A673 (cell line): ENCODE measurements at regions not wholly inside any gene's neighbourhood (a gene's known extent, or its start where the extent isn't known, plus 50 kb on each side); places are given as distances from the start of the nearest gene placed in this dataset.

ENCODE experiments used
- BruUV-seq: library from RNA; stranded (reverse); fragments of 400-500 nt; replicated peaks from 2 replicates; lab custom pipeline; 2021; lab: Mats Ljungman, UMichigan
- CTCF ChIA-PET: fragments of 300-600 bp; sonication (Branson Sonifier 250); formaldehyde crosslinking; loops from one replicate; lab custom pipeline; 2022; ENCODE audit warnings: antibody characterized with exemption; lab: Charles Lee
- POLR2A ChIA-PET: fragments of 300-600 bp; sonication (Branson Sonifier 250); formaldehyde crosslinking; loops from one replicate; lab custom pipeline; 2022; ENCODE audit warnings: antibody characterized with exemption; ENCODE audit not compliant: low non-redundant PET; lab: Charles Lee
- DNase-seq: peaks from one replicate; pipeline ENCODE4 v3.0.0-alpha.2; 2015; ENCODE audit warnings: low spot score
- H3K27ac ChIP-seq: fragments of 200-600 bp; sonication (generic); 2 replicates; pipeline ENCODE4 v1.5.1; 2016; ENCODE audit warnings: mixed run types, low read depth, mild to moderate bottlenecking, mixed read lengths, antibody characterized with exemption, low read length; ENCODE audit not compliant: poor library complexity, severe bottlenecking
- H3K27me3 ChIP-seq: fragments of 200-600 bp; sonication (generic); replicated peaks from 2 replicates; pipeline ENCODE4 v1.6.1; 2017; ENCODE audit warnings: mixed run types, low read depth, mild to moderate bottlenecking, mixed read lengths, antibody characterized with exemption, low read length; ENCODE audit not compliant: insufficient read depth, poor library complexity
- H3K36me3 ChIP-seq: fragments of 200-600 bp; sonication (generic); 2 replicates; pipeline ENCODE4 v1.6.1; 2016; ENCODE audit warnings: mixed run types, mild to moderate bottlenecking, mixed read lengths, antibody characterized with exemption, low read length; ENCODE audit not compliant: insufficient read depth, poor library complexity, severe bottlenecking
- H3K4me1 ChIP-seq: fragments of 200-600 bp; sonication (generic); 2 replicates; pipeline ENCODE4 v1.6.1; 2017; ENCODE audit warnings: mixed run types, mild to moderate bottlenecking, mixed read lengths, antibody characterized with exemption, low read length; ENCODE audit not compliant: insufficient read depth, poor library complexity, severe bottlenecking
- H3K4me3 ChIP-seq: fragments of 200-600 bp; sonication (generic); 2 replicates; pipeline ENCODE4 v1.5.1; 2016; ENCODE audit warnings: low read depth, mixed run types, mild to moderate bottlenecking, mixed read lengths, low read length; ENCODE audit not compliant: poor library complexity, severe bottlenecking
- H3K9me3 ChIP-seq: fragments of 200-600 bp; sonication (generic); 2 replicates; pipeline ENCODE4 v1.6.1; 2016; ENCODE audit warnings: mixed run types, low read depth, mild to moderate bottlenecking, mixed read lengths, antibody characterized with exemption, low read length; ENCODE audit not compliant: poor library complexity, severe bottlenecking
- CTCF ChIP-seq: fragments of 300-800, 200-600 bp; sonication (generic); conservative IDR thresholded peaks from 2 replicates; pipeline ENCODE4 v1.5.1; 2017; ENCODE audit warnings: low read depth, mild to moderate bottlenecking, antibody characterized with exemption, low read length, moderate library complexity, mixed read lengths
- EZH2 ChIP-seq: fragments of 200-600 bp; sonication (generic); IDR thresholded peaks from 2 replicates; pipeline ENCODE4 v1.6.1; 2017; ENCODE audit warnings: borderline replicate concordance, low read depth, mild to moderate bottlenecking, mixed read lengths, antibody characterized with exemption, low read length; ENCODE audit not compliant: poor library complexity, severe bottlenecking
- intact Hi-C: fragments of 100-400 bp; cut with micrococcal nuclease; formaldehyde crosslinking; loops from one replicate; pipeline ENCODE4 v1.10.0; 2022; ENCODE audit not compliant: unreplicated experiment

DNA sequence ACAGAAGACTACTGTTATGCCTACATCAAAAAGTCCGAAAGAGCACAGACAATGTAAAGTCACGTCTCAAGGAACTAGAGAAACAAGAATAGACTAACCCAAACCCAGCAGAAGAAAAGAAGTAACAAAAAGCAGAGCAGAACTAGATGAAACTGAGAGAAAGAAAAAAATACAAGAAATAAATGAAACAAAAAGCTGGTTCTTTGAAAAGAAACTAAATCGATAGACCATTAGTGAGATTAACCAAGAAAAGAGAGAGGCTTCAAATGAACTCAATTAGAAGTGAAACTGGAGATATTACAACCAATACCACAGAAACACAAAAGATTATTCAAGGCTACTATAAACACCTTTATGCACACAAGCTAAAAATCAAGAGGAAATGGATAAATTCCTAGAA lies 271.8 kb downstream of the MBD2 start:
- no peaks in the 10 kb centered on the region for H3K9me3 ChIP-seq
- H3K4me3 ChIP-seq, result no peak overlapping the region
- no peaks in the 10 kb centered on the region for H3K27me3 ChIP-seq
- TF ChIP-seq EZH2 (no peak), CTCF (no peak)
- no TSS peak for BruUV-seq
- no peak for DNase-seq
- no peaks in the 10 kb centered on the region for H3K4me1 ChIP-seq
- no peaks in the 10 kb centered on the region for H3K36me3 ChIP-seq
- no peak overlapping the region for H3K27ac ChIP-seq
- CTCF ChIA-PET, result no interaction called here
- POLR2A ChIA-PET, result no interaction called here
- intact Hi-C loops, result no loop called here

DNA sequence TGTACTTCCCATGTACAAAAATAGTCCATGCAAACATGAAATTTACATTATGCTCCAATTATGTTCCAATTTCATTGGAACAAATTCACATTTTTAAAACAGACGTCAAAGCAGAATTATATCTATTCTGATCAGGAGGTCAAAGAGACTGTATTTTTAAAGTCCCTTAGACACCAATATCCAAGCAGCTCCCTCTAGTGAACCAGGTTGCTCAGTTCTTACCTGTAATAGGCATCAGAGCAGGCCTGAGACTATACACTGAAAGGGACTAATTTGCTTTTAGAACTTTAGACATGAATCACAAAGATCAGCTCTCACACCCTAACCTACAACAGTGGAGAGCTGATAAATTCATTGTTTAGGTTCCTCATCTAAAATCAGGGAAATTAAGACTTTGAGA lies 273.9 kb downstream of the MBD2 start:
- no peaks in the 10 kb centered on the region for H3K27me3 ChIP-seq
- H3K36me3 ChIP-seq, result no peaks in the 10 kb centered on the region
- no peak for DNase-seq
- no peak overlapping the region for H3K27ac ChIP-seq
- BruUV-seq, result no TSS peak
- no peaks in the 10 kb centered on the region for H3K4me1 ChIP-seq
- TF ChIP-seq CTCF, result no peak
- no peak for TF ChIP-seq EZH2
- no peaks in the 10 kb centered on the region for H3K9me3 ChIP-seq
- intact Hi-C loops, result no loop called here
- ChIA-PET POLR2A (no interaction called here), CTCF (no interaction called here)
- H3K4me3 ChIP-seq, result no peak overlapping the region

- Histone ChIP-seq H3K36me3 (no peaks in the 10 kb centered on the region), H3K27me3 (no peaks in the 10 kb centered on the region), H3K4me1 (no peaks in the 10 kb centered on the region), H3K27ac (no peak overlapping the region), H3K4me3 (no peak overlapping the region), H3K9me3 (peaks cover 8% of the 10 kb centered on the region)
- intact Hi-C loops, result no loop called here
- ChIA-PET POLR2A (interaction anchor here (0.6 kb wide), 1 partner anchor 245 kb away, joined by 3 read pairs; no protein-coding TSS in a partner anchor), CTCF (no interaction called here)
- no TSS peak for BruUV-seq
- no peak for DNase-seq
- TF ChIP-seq CTCF, result no peak
Observed at GRCh38 chr18:53948991-53949390, 275.5 kb downstream of the MBD2 start.
